Tibial artery (tissue), 4 donors: ENCODE measurements at regions not wholly inside any gene's neighbourhood (a gene's known extent, or its start where the extent isn't known, plus 50 kb on each side); places are given as distances from the start of the nearest gene placed in this dataset.

ENCODE experiments used
- DNase-seq, 2 donors: peaks; one replicate each; pipeline ENCODE4 v3.0.0-alpha.2; 2019
- H3K27ac ChIP-seq, 2 donors: fragments of 200-600 bp; sonication (generic) in 1 of 2; 1 replicate in 1 of 2; 2 replicates in 1 of 2; pipeline ENCODE4 v1.5.1; 2018 to 2019; ENCODE audit warnings: mild to moderate bottlenecking in 1 of 2
- H3K27me3 ChIP-seq, 2 donors: fragments of 200-600 bp; sonication (generic) in 1 of 2; one replicate each; pipeline versions ENCODE4 v1.5.1 to v1.6.0; 2016 to 2019
- H3K36me3 ChIP-seq, 3 donors: fragments of 200-600 bp; sonication (generic) in 2 of 3; one replicate each; pipeline ENCODE4 v1.5.1; 2016 to 2019; ENCODE audit warnings: mild to moderate bottlenecking in 2 of 3
- H3K4me1 ChIP-seq, 4 donors: fragments of 200-600 bp; sonication (generic) in 2 of 4; 1 replicate in 3 of 4; 2 replicates in 1 of 4; pipeline ENCODE4 v1.5.1; 2016 to 2019
- H3K4me3 ChIP-seq, 2 donors: fragments of 200-600 bp; sonication (generic) in 1 of 2; 1 replicate in 1 of 2; 2 replicates in 1 of 2; pipeline ENCODE4 v1.5.1; 2018 to 2019; ENCODE audit warnings: mild to moderate bottlenecking in 2 of 2
- H3K9me3 ChIP-seq, 3 donors: fragments of 200-600 bp; sonication (generic) in 1 of 3; one replicate each; pipeline ENCODE4 v1.5.1; 2016 to 2019
- intact Hi-C: fragments of 100-400 bp; cut with DNase I; formaldehyde crosslinking; loops from one replicate; pipeline ENCODE4 v1.15.0; 2023; ENCODE audit warnings: low total_unique reads
- TF ChIP-seq, protein P1 (sequence below), 2 experiments: fragments of 200-600 bp in 1 of 2; fragments of 450-650 bp in 1 of 2; IDR thresholded peaks; one replicate each; pipeline ENCODE4 v1.5.1; 2017 to 2019; ENCODE audit warnings: antibody characterized with exemption in 2 of 2, mild to moderate bottlenecking in 1 of 2, moderate library complexity in 1 of 2

GRCh38 chr20:60313614-60314013, 355.4 kb downstream of the CDH26 start:
- DNase-seq, result no peak

DNA sequence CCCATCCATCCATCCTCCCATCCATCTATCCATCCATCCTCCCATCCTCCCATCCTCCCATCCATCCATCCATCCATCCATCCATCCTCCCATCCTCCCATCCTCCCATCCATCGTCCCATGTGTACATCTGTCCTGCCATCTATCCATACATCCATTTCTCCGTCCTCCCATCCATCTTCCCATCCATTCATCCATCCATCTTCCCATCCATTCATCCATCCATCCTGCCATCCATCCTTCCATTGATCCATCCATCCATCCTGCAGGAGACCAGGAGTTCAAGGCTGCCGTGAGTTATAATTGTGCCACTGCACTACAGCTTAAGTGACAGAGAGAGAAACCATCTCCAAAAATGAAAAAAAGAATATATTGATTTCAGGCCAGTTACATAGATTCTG, 356.5 kb downstream of the CDH26 start:
- H3K4me1 ChIP-seq, result no peaks in the 10 kb centered on the region
- no peaks in the 10 kb centered on the region for H3K9me3 ChIP-seq
- no peaks in the 10 kb centered on the region for H3K36me3 ChIP-seq
- intact Hi-C loops, result no loop called here
- no peaks in the 10 kb centered on the region for H3K27me3 ChIP-seq
- TF ChIP-seq, protein P1, sequence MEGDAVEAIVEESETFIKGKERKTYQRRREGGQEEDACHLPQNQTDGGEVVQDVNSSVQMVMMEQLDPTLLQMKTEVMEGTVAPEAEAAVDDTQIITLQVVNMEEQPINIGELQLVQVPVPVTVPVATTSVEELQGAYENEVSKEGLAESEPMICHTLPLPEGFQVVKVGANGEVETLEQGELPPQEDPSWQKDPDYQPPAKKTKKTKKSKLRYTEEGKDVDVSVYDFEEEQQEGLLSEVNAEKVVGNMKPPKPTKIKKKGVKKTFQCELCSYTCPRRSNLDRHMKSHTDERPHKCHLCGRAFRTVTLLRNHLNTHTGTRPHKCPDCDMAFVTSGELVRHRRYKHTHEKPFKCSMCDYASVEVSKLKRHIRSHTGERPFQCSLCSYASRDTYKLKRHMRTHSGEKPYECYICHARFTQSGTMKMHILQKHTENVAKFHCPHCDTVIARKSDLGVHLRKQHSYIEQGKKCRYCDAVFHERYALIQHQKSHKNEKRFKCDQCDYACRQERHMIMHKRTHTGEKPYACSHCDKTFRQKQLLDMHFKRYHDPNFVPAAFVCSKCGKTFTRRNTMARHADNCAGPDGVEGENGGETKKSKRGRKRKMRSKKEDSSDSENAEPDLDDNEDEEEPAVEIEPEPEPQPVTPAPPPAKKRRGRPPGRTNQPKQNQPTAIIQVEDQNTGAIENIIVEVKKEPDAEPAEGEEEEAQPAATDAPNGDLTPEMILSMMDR (IDR thresholded peaks at IDR 0.05), result no peak
- no peak for DNase-seq
- H3K4me3 ChIP-seq, result no peak overlapping the region
- H3K27ac ChIP-seq, result no peak overlapping the region

More at GRCh38 chr20:60313614-60314013, 355.4 kb downstream of the CDH26 start:
- intact Hi-C loops, result no loop called here
- Histone ChIP-seq H3K4me1 (no peaks in the 10 kb centered on the region), H3K4me3 (no peak overlapping the region), H3K27me3 (no peaks in the 10 kb centered on the region), H3K36me3 (no peaks in the 10 kb centered on the region), H3K27ac (no peak overlapping the region), H3K9me3 (no peaks in the 10 kb centered on the region)
- TF ChIP-seq, protein P1 (IDR thresholded peaks at IDR 0.05), result no peak

GRCh38 chr20:60316476-60317158, 358.4 kb downstream of the CDH26 start:
- TF ChIP-seq, protein P1 (IDR thresholded peaks at IDR 0.05), result no peak
- intact Hi-C loops, result no loop called here
- no peaks in the 10 kb centered on the region for H3K9me3 ChIP-seq

DNA sequence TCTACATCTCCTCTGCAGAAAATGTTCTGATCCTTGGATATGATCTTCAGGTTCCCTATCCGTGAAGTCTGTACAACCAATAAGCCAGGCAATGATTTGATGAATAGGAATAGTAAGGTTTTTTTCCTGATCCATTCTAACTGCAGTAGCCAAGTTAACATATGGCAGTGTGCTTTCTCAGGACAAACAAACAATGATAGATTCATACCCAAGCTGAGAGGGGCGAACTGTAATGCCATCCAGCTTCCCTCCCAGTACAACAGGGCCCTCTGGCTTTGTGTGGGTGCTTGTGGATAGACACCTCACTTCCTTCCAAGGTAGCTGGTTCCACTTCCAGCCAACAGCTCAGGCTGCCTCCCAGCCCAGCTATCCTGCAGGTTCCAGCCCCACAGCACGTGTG, 359.2 kb downstream of the CDH26 start:
- DNase-seq, result no peak
- H3K27ac ChIP-seq, result no peak overlapping the region
- H3K4me1 ChIP-seq, result no peaks in the 10 kb centered on the region
- H3K36me3 ChIP-seq, result no peaks in the 10 kb centered on the region
- TF ChIP-seq, protein P1 (IDR thresholded peaks at IDR 0.05), result no peak
- H3K9me3 ChIP-seq, result no peaks in the 10 kb centered on the region
- no peaks in the 10 kb centered on the region for H3K27me3 ChIP-seq
- H3K4me3 ChIP-seq, result no peak overlapping the region
- intact Hi-C loops, result no loop called here

More at GRCh38 chr20:60316476-60317158, 358.4 kb downstream of the CDH26 start:
- H3K27ac ChIP-seq, result no peak overlapping the region
- no peak overlapping the region for H3K4me3 ChIP-seq
- no peaks in the 10 kb centered on the region for H3K4me1 ChIP-seq
- no peaks in the 10 kb centered on the region for H3K27me3 ChIP-seq
- DNase-seq, result no peak
- H3K36me3 ChIP-seq, result no peaks in the 10 kb centered on the region

DNA sequence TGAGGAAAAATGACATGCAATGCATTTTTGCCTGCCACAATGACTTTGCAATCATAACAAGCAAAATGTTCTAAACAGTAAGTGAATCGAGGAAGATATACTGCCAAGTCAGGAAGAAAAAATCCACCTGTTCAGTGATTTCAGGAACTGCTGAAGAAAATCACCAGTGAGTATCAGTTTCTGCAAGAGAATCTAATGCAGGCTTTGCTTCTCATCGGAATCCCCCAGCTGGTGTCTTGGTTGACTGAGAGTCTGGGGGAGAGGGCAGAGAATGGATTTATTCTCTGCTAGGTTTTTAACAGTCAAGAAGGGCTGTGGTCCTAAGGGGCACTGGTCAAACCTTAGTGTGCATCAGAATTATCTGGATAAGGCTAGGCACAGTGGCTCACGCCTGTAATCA, 363.4 kb downstream of the CDH26 start:
- intact Hi-C loops, result no loop called here
- H3K4me1 ChIP-seq, result no peaks in the 10 kb centered on the region
- H3K4me3 ChIP-seq, result no peak overlapping the region
- TF ChIP-seq, protein P1 (IDR thresholded peaks at IDR 0.05), result no peak
- no peaks in the 10 kb centered on the region for H3K9me3 ChIP-seq
- no peak for DNase-seq
- no peaks in the 10 kb centered on the region for H3K27me3 ChIP-seq
- no peaks in the 10 kb centered on the region for H3K36me3 ChIP-seq
- no peak overlapping the region for H3K27ac ChIP-seq
